ENCODE measurements at regions not wholly inside any gene's neighbourhood (a gene's known extent, or its start where the extent isn't known, plus 50 kb on each side); places are given as distances from the start of the nearest gene placed in this dataset.

DNA sequence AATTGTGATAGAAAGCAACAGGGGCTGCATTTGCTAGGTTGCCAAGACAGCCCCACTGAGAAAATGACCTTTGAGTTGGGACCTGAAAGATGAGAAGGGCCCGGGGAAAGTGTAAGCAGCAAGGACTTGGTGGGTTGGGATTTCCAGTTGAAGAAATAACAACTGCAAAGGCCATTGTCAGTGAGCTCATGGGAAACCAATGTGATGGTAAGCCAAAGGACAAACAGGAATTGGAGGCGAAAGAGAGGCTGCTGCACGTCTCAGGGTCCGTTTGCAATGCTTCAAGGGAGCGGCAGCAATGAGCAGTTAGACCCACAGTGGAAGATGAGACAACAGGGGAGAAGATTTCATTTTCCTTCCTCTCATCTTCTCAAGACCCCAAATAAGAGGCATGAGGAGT is 51.5 kb upstream of the RGPD4 start:
- Mint-ChIP-seq H3K4me3 (ENCODE audit: unreplicated experiment) (no peak overlapping the region), H3K4me1 (ENCODE audit: low read depth) (no peaks in the 10 kb centered on the region), H3K27me3 (ENCODE audit: low read depth) (peaks cover 15% of the 10 kb centered on the region), H3K27ac (ENCODE audit: unreplicated experiment) (no peak overlapping the region), H3K36me3 (ENCODE audit: low read depth) (peaks cover 3% of the 10 kb centered on the region), H3K9me3 (ENCODE audit: low read depth) (no peaks in the 10 kb centered on the region)
- TF ChIP-seq, protein P1, sequence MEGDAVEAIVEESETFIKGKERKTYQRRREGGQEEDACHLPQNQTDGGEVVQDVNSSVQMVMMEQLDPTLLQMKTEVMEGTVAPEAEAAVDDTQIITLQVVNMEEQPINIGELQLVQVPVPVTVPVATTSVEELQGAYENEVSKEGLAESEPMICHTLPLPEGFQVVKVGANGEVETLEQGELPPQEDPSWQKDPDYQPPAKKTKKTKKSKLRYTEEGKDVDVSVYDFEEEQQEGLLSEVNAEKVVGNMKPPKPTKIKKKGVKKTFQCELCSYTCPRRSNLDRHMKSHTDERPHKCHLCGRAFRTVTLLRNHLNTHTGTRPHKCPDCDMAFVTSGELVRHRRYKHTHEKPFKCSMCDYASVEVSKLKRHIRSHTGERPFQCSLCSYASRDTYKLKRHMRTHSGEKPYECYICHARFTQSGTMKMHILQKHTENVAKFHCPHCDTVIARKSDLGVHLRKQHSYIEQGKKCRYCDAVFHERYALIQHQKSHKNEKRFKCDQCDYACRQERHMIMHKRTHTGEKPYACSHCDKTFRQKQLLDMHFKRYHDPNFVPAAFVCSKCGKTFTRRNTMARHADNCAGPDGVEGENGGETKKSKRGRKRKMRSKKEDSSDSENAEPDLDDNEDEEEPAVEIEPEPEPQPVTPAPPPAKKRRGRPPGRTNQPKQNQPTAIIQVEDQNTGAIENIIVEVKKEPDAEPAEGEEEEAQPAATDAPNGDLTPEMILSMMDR (IDR thresholded peaks at IDR 0.05) = no peak
- no peak for DNase-seq (ENCODE audit: low spot score)

DNA sequence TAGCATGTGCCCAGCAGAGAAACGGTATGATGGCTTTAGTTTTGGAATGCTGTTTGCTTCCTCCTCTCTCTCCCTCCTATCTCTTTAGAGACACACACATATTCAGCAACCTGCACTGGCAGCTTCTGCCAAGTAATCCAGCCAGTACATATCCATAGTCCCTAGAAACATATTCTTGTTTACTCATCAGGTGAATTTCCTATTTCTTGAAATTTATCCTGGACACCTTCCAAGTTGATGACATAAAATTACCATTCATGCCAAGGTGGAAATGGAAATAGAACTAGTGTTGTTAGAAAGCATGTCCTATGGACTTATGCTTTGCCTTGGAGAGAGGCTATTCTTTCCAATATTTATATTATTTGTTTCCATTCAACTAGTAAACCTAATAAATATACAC is 50.9 kb upstream of the RGPD4 start:
- Mint-ChIP-seq H3K27ac (ENCODE audit: unreplicated experiment) (no peak overlapping the region), H3K9me3 (ENCODE audit: low read depth) (no peaks in the 10 kb centered on the region), H3K36me3 (ENCODE audit: low read depth) (peaks cover 3% of the 10 kb centered on the region), H3K4me3 (ENCODE audit: unreplicated experiment) (no peak overlapping the region), H3K27me3 (ENCODE audit: low read depth) (peaks cover 15% of the 10 kb centered on the region), H3K4me1 (ENCODE audit: low read depth) (no peaks in the 10 kb centered on the region)
- TF ChIP-seq, protein P1 (IDR thresholded peaks at IDR 0.05) = no peak
- no peak for DNase-seq (ENCODE audit: low spot score)

DNA sequence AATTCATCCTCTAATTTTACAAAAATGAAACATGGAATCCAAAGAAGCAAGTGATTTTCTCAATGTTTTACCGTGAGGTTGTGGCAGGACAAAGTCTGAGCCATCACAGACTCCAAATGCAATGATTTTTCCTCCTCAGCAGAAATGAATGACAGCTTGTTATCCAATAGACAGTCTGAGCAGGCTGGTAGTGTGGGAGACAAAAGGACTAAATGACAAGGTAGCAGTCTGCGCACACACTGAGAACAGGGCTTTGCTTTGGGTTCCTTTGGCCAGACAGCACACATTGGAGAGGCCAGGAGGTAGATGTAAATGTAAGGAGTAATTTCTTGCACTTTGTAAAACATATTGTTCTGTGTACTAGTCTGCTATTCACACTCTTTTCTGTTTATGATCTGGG is 50.3 kb upstream of the RGPD4 start:
- Mint-ChIP-seq H3K27me3 (ENCODE audit: low read depth) (peaks cover 15% of the 10 kb centered on the region), H3K4me1 (ENCODE audit: low read depth) (no peaks in the 10 kb centered on the region), H3K4me3 (ENCODE audit: unreplicated experiment) (no peak overlapping the region), H3K36me3 (ENCODE audit: low read depth) (peaks cover 3% of the 10 kb centered on the region), H3K9me3 (ENCODE audit: low read depth) (no peaks in the 10 kb centered on the region), H3K27ac (ENCODE audit: unreplicated experiment) (no peak overlapping the region)
- TF ChIP-seq, protein P1 (IDR thresholded peaks at IDR 0.05) = no peak
- DNase-seq (ENCODE audit: low spot score) = no peak
